Small intestine (tissue), 7 donors: ENCODE measurements at regions not wholly inside any gene's neighbourhood (a gene's known extent, or its start where the extent isn't known, plus 50 kb on each side); places are given as distances from the start of the nearest gene placed in this dataset.

Experiments
- DNase-seq, 2 donors: peaks; one replicate each; pipeline versions ENCODE4 v3.0.0 to v3.0.0-alpha.2; 2013
- FAIRE-seq: peaks from 2 replicates; lab custom pipeline; 2012; peaks lifted over from hg19 to GRCh38; lab: Jason Lieb, UNC
- H3K27ac ChIP-seq, 3 donors: one replicate each; pipeline ENCODE4 v1.5.1; 2013; ENCODE audit warnings: low read length in 2 of 3, mild to moderate bottlenecking in 2 of 3, control low read depth in 1 of 3, inconsistent platforms in 1 of 3, low read depth in 1 of 3, moderate library complexity in 1 of 3
- H3K27me3 ChIP-seq, 3 donors: one replicate each; pipeline ENCODE4 v1.6.1; 2013; ENCODE audit warnings: low read length in 3 of 3, inconsistent platforms in 1 of 3; ENCODE audit not compliant: control insufficient read depth in 3 of 3, insufficient read depth in 3 of 3
- H3K36me3 ChIP-seq, 3 donors: one replicate each; pipeline ENCODE4 v1.6.1; 2013; ENCODE audit warnings: low read length in 3 of 3, inconsistent platforms in 1 of 3, low read depth in 1 of 3, mild to moderate bottlenecking in 1 of 3, moderate library complexity in 1 of 3; ENCODE audit not compliant: control insufficient read depth in 3 of 3, insufficient read depth in 2 of 3
- H3K4me1 ChIP-seq, 3 donors: one replicate each; pipeline ENCODE4 v1.6.1; 2013; ENCODE audit warnings: low read length in 2 of 3, inconsistent platforms in 1 of 3, low read depth in 1 of 3, mild to moderate bottlenecking in 1 of 3, moderate library complexity in 1 of 3; ENCODE audit not compliant: control insufficient read depth in 3 of 3, insufficient read depth in 2 of 3
- H3K4me3 ChIP-seq, 3 donors: one replicate each; pipeline ENCODE4 v1.5.1; 2013; ENCODE audit warnings: low read length in 3 of 3, control low read depth in 1 of 3, inconsistent platforms in 1 of 3, low read depth in 1 of 3, mild to moderate bottlenecking in 1 of 3, moderate library complexity in 1 of 3
- H3K9me3 ChIP-seq, 2 donors: one replicate each; pipeline ENCODE4 v1.6.1; 2013; ENCODE audit warnings: low read depth in 1 of 2, low read length in 1 of 2; ENCODE audit not compliant: control insufficient read depth in 2 of 2, insufficient read depth in 1 of 2
- WGBS, 3 donors: extraction: QIAGEN DNeasy Blood & Tissue Kit; methylation state at CpG; one replicate each; pipeline ENCODE4 v1.1.7; 2013; 5-methylcytosine and 5-hydroxymethylcytosine counted together
- donor health status: healthy with polysubstance abuse.
- donor health status: control.
- donor health status: control.
- donor health status: Bipolar disorder and iron deficiency.
- donor health status: healthy.

GRCh38 chr1:189185097-189185496 lies 1292.6 kb downstream of the BRINP3 start:
- Histone ChIP-seq H3K9me3 (no peaks in the 10 kb centered on the region), H3K27me3 (no peaks in the 10 kb centered on the region), H3K27ac (no peak overlapping the region), H3K4me1 (no peaks in the 10 kb centered on the region), H3K4me3 (no peak overlapping the region), H3K36me3 (no peaks in the 10 kb centered on the region)
- FAIRE-seq (no peak), DNase-seq (no peak)
- 52 to 74% (median 58%) methylated on average over 2 of the region's 2 CpGs for WGBS, 3 donors

- Histone ChIP-seq H3K4me1 (no peaks in the 10 kb centered on the region), H3K4me3 (no peak overlapping the region), H3K27me3 (no peaks in the 10 kb centered on the region), H3K27ac (no peak overlapping the region), H3K9me3 (no peaks in the 10 kb centered on the region), H3K36me3 (no peaks in the 10 kb centered on the region)
- DNase-seq (no peak), FAIRE-seq (no peak)
- WGBS, 3 donors = 61 to 83% (median 74%) methylated on average over 2 of the region's 2 CpGs
Observed at GRCh38 chr1:189192741-189193520, 1284.7 kb downstream of the BRINP3 start.

GRCh38 chr1:189205863-189206262 lies 1271.8 kb downstream of the BRINP3 start:
- Histone ChIP-seq H3K27ac (no peak overlapping the region), H3K4me3 (no peak overlapping the region), H3K9me3 (no peaks in the 10 kb centered on the region), H3K4me1 (no peaks in the 10 kb centered on the region), H3K36me3 (no peaks in the 10 kb centered on the region), H3K27me3 (no peaks in the 10 kb centered on the region)
- no peak for FAIRE-seq
- WGBS, 3 donors = 49 to 53% (median 51%) methylated on average over 2 of the region's 2 CpGs
- no peak for DNase-seq

- no peaks in the 10 kb centered on the region for H3K9me3 ChIP-seq
- H3K27me3 ChIP-seq = no peaks in the 10 kb centered on the region
- no peaks in the 10 kb centered on the region for H3K36me3 ChIP-seq
- FAIRE-seq (no peak), DNase-seq (no peak)
- H3K27ac ChIP-seq = no peak overlapping the region
- no peaks in the 10 kb centered on the region for H3K4me1 ChIP-seq
- H3K4me3 ChIP-seq = no peak overlapping the region
Observed at GRCh38 chr1:189206617-189207016, 1271.0 kb downstream of the BRINP3 start.

- H3K4me1 ChIP-seq = no peaks in the 10 kb centered on the region
- no peak for DNase-seq
- H3K27me3 ChIP-seq = no peaks in the 10 kb centered on the region
- H3K4me3 ChIP-seq = no peak overlapping the region
- no peak for FAIRE-seq
- H3K36me3 ChIP-seq = no peaks in the 10 kb centered on the region
- H3K9me3 ChIP-seq = no peaks in the 10 kb centered on the region
- 65 to 76% (median 66%) methylated on average over 3 of the region's 3 CpGs for WGBS, 3 donors
- no peak overlapping the region for H3K27ac ChIP-seq
Observed at GRCh38 chr1:189211742-189212141, 1265.9 kb downstream of the BRINP3 start.

GRCh38 chr1:189212606-189213005 lies 1265.1 kb downstream of the BRINP3 start:
- H3K27me3 ChIP-seq = no peaks in the 10 kb centered on the region
- H3K27ac ChIP-seq = no peak overlapping the region
- H3K4me1 ChIP-seq = no peaks in the 10 kb centered on the region
- no peaks in the 10 kb centered on the region for H3K9me3 ChIP-seq
- FAIRE-seq (no peak), DNase-seq (no peak)
- no peaks in the 10 kb centered on the region for H3K36me3 ChIP-seq
- WGBS, 3 donors = 70 to 80% (median 71%) methylated on average over 2 of the region's 2 CpGs
- no peak overlapping the region for H3K4me3 ChIP-seq

GRCh38 chr1:189216886-189217285 lies 1260.8 kb downstream of the BRINP3 start:
- H3K9me3 ChIP-seq = no peaks in the 10 kb centered on the region
- DNase-seq = no peak
- no peak overlapping the region for H3K27ac ChIP-seq
- no peak for FAIRE-seq
- 81 to 85% (median 83%) methylated on average over 1 of the region's 1 CpG for WGBS, 3 donors
- no peak overlapping the region for H3K4me3 ChIP-seq
- no peaks in the 10 kb centered on the region for H3K36me3 ChIP-seq
- no peaks in the 10 kb centered on the region for H3K27me3 ChIP-seq
- H3K4me1 ChIP-seq = no peaks in the 10 kb centered on the region

GRCh38 chr1:189217646-189218045 lies 1260.0 kb downstream of the BRINP3 start:
- no peak for FAIRE-seq
- Histone ChIP-seq H3K9me3 (no peaks in the 10 kb centered on the region), H3K4me1 (no peaks in the 10 kb centered on the region), H3K4me3 (no peak overlapping the region), H3K27ac (no peak overlapping the region), H3K27me3 (no peaks in the 10 kb centered on the region), H3K36me3 (no peaks in the 10 kb centered on the region)
- no peak for DNase-seq

- Histone ChIP-seq H3K27ac (no peak overlapping the region), H3K27me3 (no peaks in the 10 kb centered on the region), H3K4me3 (no peak overlapping the region), H3K36me3 (no peaks in the 10 kb centered on the region), H3K9me3 (peaks cover 0 to 5% of the 10 kb centered on the region in 2 donors), H3K4me1 (no peaks in the 10 kb centered on the region)
- DNase-seq (no peak), FAIRE-seq (no peak)
- WGBS, 3 donors = 24 to 51% (median 41%) methylated on average over 1 of the region's 1 CpG
Observed at GRCh38 chr1:189220750-189221149, 1256.9 kb downstream of the BRINP3 start.
